Cardiac muscle cell (in vitro differentiated cells and primary cell): ENCODE measurements at regions not wholly inside any gene's neighbourhood (a gene's known extent, or its start where the extent isn't known, plus 50 kb on each side); places are given as distances from the start of the nearest gene placed in this dataset.
"Not testable (repeated sequence)": the region's sequence is repeated elsewhere in the genome, so short reads cannot be mapped to it uniquely, and the experiment has no call there.

ENCODE experiments used
- DNase-seq, 2 donors: peaks; one replicate each; pipeline versions ENCODE4 v3.0.0 to v3.0.0-alpha.2; 2010 to 2017; ENCODE audit warnings: low read depth in 1 of 2, low spot score in 1 of 2
- H3K27ac ChIP-seq: fragments of 200-600 bp; sonication (generic); 2 replicates; pipeline ENCODE4 v1.5.1; 2016
- H3K27me3 ChIP-seq: fragments of 200-600 bp; sonication (generic); 2 replicates; pipeline ENCODE4 v1.6.0; 2016; ENCODE audit warnings: control low read depth
- H3K36me3 ChIP-seq: fragments of 200-600 bp; sonication (generic); 2 replicates; pipeline ENCODE4 v1.5.1; 2016; ENCODE audit warnings: control low read depth
- H3K4me1 ChIP-seq: fragments of 200-600 bp; sonication (generic); 2 replicates; pipeline ENCODE4 v1.8.1; 2017; ENCODE audit warnings: low read depth, mild to moderate bottlenecking, mixed run types
- H3K4me3 ChIP-seq: fragments of 200-600 bp; sonication (generic); 2 replicates; pipeline ENCODE4 v1.5.1; 2016; ENCODE audit warnings: mild to moderate bottlenecking
- H3K9me3 ChIP-seq: fragments of 200-600 bp; sonication (generic); 2 replicates; pipeline ENCODE4 v1.5.1; 2017; ENCODE audit warnings: low read depth, mild to moderate bottlenecking, control low read depth
- TF ChIP-seq, protein P1 (sequence below): IDR thresholded peaks from 2 replicates; pipeline ENCODE4 v1.5.1; 2012; ENCODE audit warnings: low read depth, mild to moderate bottlenecking, low read length

- no peaks in the 10 kb centered on the region for H3K36me3 ChIP-seq
- no peaks in the 10 kb centered on the region for H3K27me3 ChIP-seq
- no peak overlapping the region for H3K27ac ChIP-seq
- H3K9me3 ChIP-seq, result no peaks in the 10 kb centered on the region
- peaks cover 6% of the 10 kb centered on the region for H3K4me1 ChIP-seq
- TF ChIP-seq, protein P1, sequence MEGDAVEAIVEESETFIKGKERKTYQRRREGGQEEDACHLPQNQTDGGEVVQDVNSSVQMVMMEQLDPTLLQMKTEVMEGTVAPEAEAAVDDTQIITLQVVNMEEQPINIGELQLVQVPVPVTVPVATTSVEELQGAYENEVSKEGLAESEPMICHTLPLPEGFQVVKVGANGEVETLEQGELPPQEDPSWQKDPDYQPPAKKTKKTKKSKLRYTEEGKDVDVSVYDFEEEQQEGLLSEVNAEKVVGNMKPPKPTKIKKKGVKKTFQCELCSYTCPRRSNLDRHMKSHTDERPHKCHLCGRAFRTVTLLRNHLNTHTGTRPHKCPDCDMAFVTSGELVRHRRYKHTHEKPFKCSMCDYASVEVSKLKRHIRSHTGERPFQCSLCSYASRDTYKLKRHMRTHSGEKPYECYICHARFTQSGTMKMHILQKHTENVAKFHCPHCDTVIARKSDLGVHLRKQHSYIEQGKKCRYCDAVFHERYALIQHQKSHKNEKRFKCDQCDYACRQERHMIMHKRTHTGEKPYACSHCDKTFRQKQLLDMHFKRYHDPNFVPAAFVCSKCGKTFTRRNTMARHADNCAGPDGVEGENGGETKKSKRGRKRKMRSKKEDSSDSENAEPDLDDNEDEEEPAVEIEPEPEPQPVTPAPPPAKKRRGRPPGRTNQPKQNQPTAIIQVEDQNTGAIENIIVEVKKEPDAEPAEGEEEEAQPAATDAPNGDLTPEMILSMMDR, result no peak
- peak in 1 of 2 donors; percentile 14 for DNase-seq
- no peak overlapping the region for H3K4me3 ChIP-seq
Observed at GRCh38 chr2:32874931-32875330, 71.8 kb upstream of the LTBP1 start.

DNA sequence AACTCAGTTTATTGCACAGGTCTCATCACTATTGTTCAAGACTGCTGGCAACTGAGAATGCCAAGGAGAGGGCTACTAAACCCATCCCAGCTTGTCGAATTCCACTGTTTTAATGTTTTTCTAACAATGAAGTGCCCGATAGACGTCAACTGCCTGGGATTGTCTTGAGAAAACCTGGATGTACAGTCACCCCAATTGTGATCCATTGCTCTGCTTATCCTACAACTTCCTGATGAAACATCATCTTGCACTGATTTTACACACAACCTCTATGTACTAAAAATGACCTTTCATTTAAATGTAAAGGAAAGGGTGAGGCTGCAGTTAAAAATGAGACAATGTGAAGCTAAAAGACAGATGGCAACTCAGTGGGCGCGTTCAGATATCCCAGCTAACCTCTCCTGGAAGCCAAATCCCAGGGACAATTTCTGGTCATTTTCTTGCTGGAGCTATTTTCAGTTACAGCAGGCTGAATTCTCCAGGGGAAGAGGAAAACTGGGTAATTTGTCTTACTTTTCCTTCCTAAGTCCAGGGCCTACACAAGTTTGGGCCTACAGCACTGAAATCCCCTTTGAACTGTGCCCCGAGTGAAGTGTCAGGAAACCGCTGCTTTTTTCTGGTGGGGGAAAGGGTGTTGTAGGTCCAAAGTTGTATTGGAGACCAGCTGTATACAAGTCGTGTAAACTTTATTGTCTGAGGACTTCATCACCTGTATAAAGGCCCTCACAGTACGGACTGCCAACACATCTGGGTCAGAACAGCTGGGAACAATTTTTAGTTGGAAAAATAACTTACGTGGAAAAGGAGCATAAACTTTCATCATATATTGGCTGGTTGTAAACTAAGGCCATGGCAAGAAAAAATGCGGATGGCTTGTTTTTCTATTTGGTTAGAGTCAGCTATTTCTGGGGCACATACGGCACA is 68.9 kb upstream of the LTBP1 start:
- Histone ChIP-seq H3K4me3 (no peak overlapping the region), H3K4me1 (peaks cover 6% of the 10 kb centered on the region), H3K9me3 (no peaks in the 10 kb centered on the region), H3K27ac (no peak overlapping the region), H3K36me3 (no peaks in the 10 kb centered on the region), H3K27me3 (no peaks in the 10 kb centered on the region)
- TF ChIP-seq, protein P1, result no peak
- no peak for DNase-seq

GRCh38 chr2:32879943-32880342 is 66.8 kb upstream of the LTBP1 start:
- not testable (repeated sequence) for DNase-seq

DNA sequence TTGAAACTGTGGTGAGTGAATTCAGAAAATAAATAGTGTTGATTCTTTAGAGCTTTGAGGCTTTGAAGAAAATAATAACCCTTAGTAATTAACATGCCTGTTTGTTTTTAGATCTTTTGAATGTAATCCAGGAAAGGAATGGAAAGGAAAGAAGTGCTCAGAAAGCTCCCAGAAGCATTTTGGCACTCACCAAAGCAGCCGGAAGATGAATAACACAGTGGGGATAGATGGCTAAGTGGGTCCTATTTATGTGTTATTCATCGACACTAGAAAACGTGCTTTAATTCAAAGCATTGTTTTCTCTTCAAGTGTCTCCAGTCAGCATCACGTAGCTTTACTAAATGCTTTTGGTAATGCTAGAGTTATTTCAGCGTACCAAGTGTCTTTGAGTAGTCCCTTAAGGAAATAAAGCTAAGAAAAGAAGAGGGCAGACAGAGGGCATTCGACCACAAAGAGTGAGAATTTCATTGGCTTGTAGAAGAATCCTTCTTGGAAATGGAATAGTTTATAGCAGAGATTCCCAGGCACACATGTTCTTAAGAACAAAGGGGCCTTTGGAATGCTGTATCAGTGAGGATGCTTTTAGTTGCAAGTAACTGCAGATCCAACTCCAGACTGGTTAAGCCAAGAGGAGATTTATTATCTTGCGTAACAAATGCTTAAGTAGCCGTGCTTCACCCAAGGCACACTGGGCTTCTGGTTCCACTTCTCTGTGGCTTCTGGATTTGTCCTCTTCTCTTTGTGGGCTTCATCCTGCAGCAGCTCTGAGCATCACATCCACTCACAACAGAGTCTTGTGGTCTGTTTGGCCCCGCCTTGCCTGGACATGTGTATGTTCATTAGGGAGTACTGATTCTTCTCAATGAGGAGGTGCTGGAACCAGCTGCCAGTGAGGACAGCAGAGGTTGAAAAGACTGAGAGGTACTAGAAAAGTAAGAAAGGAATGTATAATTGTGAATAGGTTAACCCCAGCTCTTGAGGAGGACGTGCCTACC is 63.6 kb upstream of the LTBP1 start:
- no peaks in the 10 kb centered on the region for H3K27me3 ChIP-seq
- no peaks in the 10 kb centered on the region for H3K4me1 ChIP-seq
- TF ChIP-seq, protein P1, result no peak
- H3K9me3 ChIP-seq, result no peaks in the 10 kb centered on the region
- peak in 1 of 2 donors; percentile 29 for DNase-seq
- H3K4me3 ChIP-seq, result no peak overlapping the region
- no peak overlapping the region for H3K27ac ChIP-seq
- H3K36me3 ChIP-seq, result no peaks in the 10 kb centered on the region

More at GRCh38 chr2:32879943-32880342, 66.8 kb upstream of the LTBP1 start:
- not testable (repeated sequence) for H3K27ac ChIP-seq, H3K36me3 ChIP-seq, H3K4me3 ChIP-seq, H3K9me3 ChIP-seq, H3K27me3 ChIP-seq, H3K4me1 ChIP-seq

DNA sequence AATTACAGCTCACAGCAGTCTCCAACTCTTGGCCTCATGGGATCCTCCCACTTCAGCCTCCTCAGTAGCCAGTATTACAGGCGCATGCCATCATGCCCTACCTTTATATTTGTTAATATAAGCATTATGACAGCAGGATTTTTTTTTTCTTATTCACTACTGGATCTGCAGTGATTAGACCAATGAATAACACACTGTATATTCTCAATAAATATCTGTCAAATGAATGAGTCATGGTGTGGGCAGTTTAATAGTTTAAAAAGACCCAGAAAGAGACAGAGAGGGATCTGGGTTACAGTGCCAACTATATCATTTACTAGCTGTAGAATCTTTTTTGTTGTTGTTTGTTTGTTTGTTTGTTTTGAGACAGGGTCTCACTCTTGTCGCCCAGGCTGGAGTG is 62.4 kb upstream of the LTBP1 start:
- TF ChIP-seq, protein P1, result no peak
- no peak for DNase-seq
- H3K4me3 ChIP-seq, result no peak overlapping the region
- H3K9me3 ChIP-seq, result no peaks in the 10 kb centered on the region
- no peak overlapping the region for H3K27ac ChIP-seq
- H3K4me1 ChIP-seq, result no peaks in the 10 kb centered on the region
- H3K36me3 ChIP-seq, result no peaks in the 10 kb centered on the region
- H3K27me3 ChIP-seq, result no peaks in the 10 kb centered on the region

- H3K4me1 ChIP-seq, H3K4me3 ChIP-seq, H3K27ac ChIP-seq, H3K36me3 ChIP-seq, DNase-seq, H3K9me3 ChIP-seq, H3K27me3 ChIP-seq: not testable (repeated sequence)
Observed at GRCh38 chr2:32886397-32887055, 60.2 kb upstream of the LTBP1 start.
